ENCODE measurements at regions not wholly inside any gene's neighbourhood (a gene's known extent, or its start where the extent isn't known, plus 50 kb on each side); places are given as distances from the start of the nearest gene placed in this dataset.
"Not testable (repeated sequence)": the region's sequence is repeated elsewhere in the genome, so short reads cannot be mapped to it uniquely, and the experiment has no call there.

GRCh38 chr21:6565190-6566094 lies 3955.9 kb upstream of the TPTE start:
- TF ChIP-seq, protein P1, sequence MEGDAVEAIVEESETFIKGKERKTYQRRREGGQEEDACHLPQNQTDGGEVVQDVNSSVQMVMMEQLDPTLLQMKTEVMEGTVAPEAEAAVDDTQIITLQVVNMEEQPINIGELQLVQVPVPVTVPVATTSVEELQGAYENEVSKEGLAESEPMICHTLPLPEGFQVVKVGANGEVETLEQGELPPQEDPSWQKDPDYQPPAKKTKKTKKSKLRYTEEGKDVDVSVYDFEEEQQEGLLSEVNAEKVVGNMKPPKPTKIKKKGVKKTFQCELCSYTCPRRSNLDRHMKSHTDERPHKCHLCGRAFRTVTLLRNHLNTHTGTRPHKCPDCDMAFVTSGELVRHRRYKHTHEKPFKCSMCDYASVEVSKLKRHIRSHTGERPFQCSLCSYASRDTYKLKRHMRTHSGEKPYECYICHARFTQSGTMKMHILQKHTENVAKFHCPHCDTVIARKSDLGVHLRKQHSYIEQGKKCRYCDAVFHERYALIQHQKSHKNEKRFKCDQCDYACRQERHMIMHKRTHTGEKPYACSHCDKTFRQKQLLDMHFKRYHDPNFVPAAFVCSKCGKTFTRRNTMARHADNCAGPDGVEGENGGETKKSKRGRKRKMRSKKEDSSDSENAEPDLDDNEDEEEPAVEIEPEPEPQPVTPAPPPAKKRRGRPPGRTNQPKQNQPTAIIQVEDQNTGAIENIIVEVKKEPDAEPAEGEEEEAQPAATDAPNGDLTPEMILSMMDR (IDR thresholded peaks at IDR 0.05; ENCODE audit: insufficient read depth, low read depth, low read length) = not testable (repeated sequence)
- TF ChIP-seq EZH2 (IDR thresholded peaks at IDR 0.05; ENCODE audit: insufficient read depth, low read length) = not testable (repeated sequence)

Data from astrocyte (in vitro differentiated cells and primary cell).